Naive thymus-derived CD4-positive, alpha-beta T cell (primary cell): ENCODE measurements at regions not wholly inside any gene's neighbourhood (a gene's known extent, or its start where the extent isn't known, plus 50 kb on each side); places are given as distances from the start of the nearest gene placed in this dataset.
A peak's percentile ranks its signal among the peaks of the same experiment; 100 is the strongest.

Experiments used
- ATAC-seq: fragments of 150-1000 bp; cut with Tn5 transposase; 2 replicates; pipeline ENCODE4 v1.10.0; 2021; ENCODE audit warnings: mild to moderate bottlenecking, moderate library complexity
- CTCF ChIA-PET: fragments of 350-600 bp; sonication (Branson Sonifier 250); formaldehyde crosslinking; loops from one replicate; lab custom pipeline; 2021; ENCODE audit warnings: antibody characterized with exemption; lab: Charles Lee
- POLR2A ChIA-PET: fragments of 350-600 bp; sonication (Branson Sonifier 250); formaldehyde crosslinking; loops from one replicate; lab custom pipeline; 2021; ENCODE audit warnings: antibody characterized with exemption, inconsistent platforms; lab: Charles Lee
- DNase-seq, 9 donors: peaks; one replicate each; pipeline versions ENCODE4 v3.0.0 to v3.0.0-alpha.2; 2020 to 2022; ENCODE audit warnings: mixed read lengths in 1 of 9
- H3K27ac ChIP-seq: one replicate; pipeline ENCODE4 v1.7.0; 2013; ENCODE audit warnings: mild to moderate bottlenecking, low read depth, low read length, moderate library complexity
- H3K27me3 ChIP-seq, 2 donors: one replicate each; pipeline ENCODE4 v1.7.0; 2013; ENCODE audit warnings: low read length in 2 of 2, mild to moderate bottlenecking in 2 of 2, moderate library complexity in 2 of 2; ENCODE audit not compliant: control insufficient read depth in 2 of 2, insufficient read depth in 2 of 2
- H3K36me3 ChIP-seq, 3 experiments: 1 replicate in 2 of 3; 2 replicates in 1 of 3; pipeline ENCODE4 v1.7.0; 2013; ENCODE audit warnings: low read length in 3 of 3, mild to moderate bottlenecking in 3 of 3, moderate library complexity in 1 of 3; ENCODE audit not compliant: insufficient read depth in 3 of 3, control insufficient read depth in 2 of 3
- H3K4me1 ChIP-seq, 2 donors: one replicate each; pipeline ENCODE4 v1.7.0; 2013; ENCODE audit warnings: low read length in 2 of 2, mild to moderate bottlenecking in 2 of 2, moderate library complexity in 1 of 2; ENCODE audit not compliant: control insufficient read depth in 2 of 2, insufficient read depth in 2 of 2
- H3K4me3 ChIP-seq: 2 replicates; pipeline ENCODE4 v1.7.0; 2013; ENCODE audit warnings: mild to moderate bottlenecking, low read length
- H3K9me3 ChIP-seq, 3 experiments: 1 replicate in 2 of 3; 2 replicates in 1 of 3; pipeline ENCODE4 v1.7.0; 2013; ENCODE audit warnings: low read length in 3 of 3; ENCODE audit not compliant: control insufficient read depth in 2 of 3
- H3K27ac Mint-ChIP-seq, 9 donors: one replicate each; pipeline ENCODE4 v1.8.0; 2020 to 2022; ENCODE audit warnings: mixed read lengths in 9 of 9, mild to moderate bottlenecking in 8 of 9, moderate library complexity in 5 of 9, inconsistent platforms in 2 of 9
- H3K27me3 Mint-ChIP-seq, 5 donors: one replicate each; pipeline ENCODE4 v1.8.0; 2021 to 2022; ENCODE audit warnings: mixed read lengths in 5 of 5, mild to moderate bottlenecking in 1 of 5
- H3K36me3 Mint-ChIP-seq, 5 donors: one replicate each; pipeline ENCODE4 v1.8.0; 2020 to 2022; ENCODE audit warnings: mixed read lengths in 5 of 5, mild to moderate bottlenecking in 3 of 5, inconsistent platforms in 1 of 5
- H3K4me1 Mint-ChIP-seq, 7 donors: one replicate each; pipeline ENCODE4 v1.8.0; 2020 to 2022; ENCODE audit warnings: mixed read lengths in 7 of 7, mild to moderate bottlenecking in 3 of 7, inconsistent platforms in 1 of 7
- H3K4me3 Mint-ChIP-seq, 10 donors: one replicate each; pipeline ENCODE4 v1.8.0; 2020 to 2022; ENCODE audit warnings: mild to moderate bottlenecking in 10 of 10, mixed read lengths in 10 of 10, moderate library complexity in 6 of 10, inconsistent platforms in 2 of 10
- H3K9me3 Mint-ChIP-seq, 11 donors: one replicate each; pipeline ENCODE4 v1.8.0; 2020 to 2022; ENCODE audit warnings: mixed read lengths in 11 of 11, mild to moderate bottlenecking in 4 of 11, inconsistent platforms in 1 of 11, moderate library complexity in 1 of 11
- intact Hi-C, 2 donors: fragments of 100-400 bp; cut with micrococcal nuclease; formaldehyde crosslinking; loops; one replicate each; pipeline ENCODE4 v1.15.1; 2023

GRCh38 chr14:76963372-76963771 lies 65.1 kb downstream of the IRF2BPL start:
- H3K27ac ChIP-seq = peak overlapping the region; percentile 59
- H3K4me3 ChIP-seq = no peak overlapping the region
- peaks cover 30 to 50% of the 10 kb centered on the region in 2 donors for H3K4me1 ChIP-seq
- Mint-ChIP-seq H3K27me3 (peaks cover 0 to 8% (median 0%) of the 10 kb centered on the region in 5 donors), H3K9me3 (peaks cover 0 to 6% (median 0%) of the 10 kb centered on the region in 11 donors), H3K4me1 (peaks cover 38 to 79% (median 68%) of the 10 kb centered on the region in 7 donors), H3K4me3 (peak overlapping the region; percentile 23 to 86 (median 82)), H3K36me3 (peaks cover 0 to 4% (median 0%) of the 10 kb centered on the region in 5 donors), H3K27ac (peak overlapping the region; percentile 80 to 99 (median 91))
- ChIA-PET POLR2A (interaction anchor here (0.6 to 3.6 kb wide), 14 partner anchors 9 to 91 kb away, joined by 3 to 29 read pairs (median 8); no protein-coding TSS in a partner anchor), CTCF (interaction anchor here (1.0 to 2.6 kb wide), 5 partner anchors 8 to 90 kb away, joined by 3 to 20 read pairs (median 17); partner anchors contain the start of gene IRF2BPL)
- ATAC-seq = no peak
- no peaks in the 10 kb centered on the region for H3K27me3 ChIP-seq
- DNase-seq = no peak
- no peaks in the 10 kb centered on the region for H3K36me3 ChIP-seq
- H3K9me3 ChIP-seq = no peaks in the 10 kb centered on the region
- intact Hi-C loops = loop anchor here in 1 of 2 donors (2.0 kb wide), 2 partner anchors 13 to 357 kb away; partner anchors contain the start of genes GSTZ1 and POMT2

- H3K27me3 Mint-ChIP-seq = peaks cover 0 to 8% (median 0%) of the 10 kb centered on the region in 5 donors
- peaks cover 41 to 89% (median 79%) of the 10 kb centered on the region in 7 donors for H3K4me1 Mint-ChIP-seq
- H3K4me3 ChIP-seq = peak overlapping the region; percentile 82
- intact Hi-C loops = loop anchor here (1.0 to 2.0 kb wide), 10 partner anchors 15 to 654 kb away; partner anchors contain the start of genes IRF2BPL (in 2 of the 2), CIPC (in 1 of the 2), GSTZ1 (in 1 of the 2) and POMT2 (in 1 of the 2)
- peak overlapping the region; percentile 87 to 99 (median 91) for H3K27ac Mint-ChIP-seq
- no peaks in the 10 kb centered on the region for H3K36me3 ChIP-seq
- peak overlapping the region; percentile 87 for H3K27ac ChIP-seq
- DNase-seq (no peak), ATAC-seq (no peak)
- peaks cover 0 to 4% (median 0%) of the 10 kb centered on the region in 5 donors for H3K36me3 Mint-ChIP-seq
- peak overlapping the region; percentile 74 to 86 (median 84) for H3K4me3 Mint-ChIP-seq
- POLR2A ChIA-PET = interaction anchor here (1.0 to 3.6 kb wide), 25 partner anchors 9 to 158 kb away, joined by 3 to 29 read pairs (median 8); no protein-coding TSS in a partner anchor
- CTCF ChIA-PET = interaction anchor here (0.6 to 2.8 kb wide), 23 partner anchors 9 to 109 kb away, joined by 3 to 20 read pairs (median 5); partner anchors contain the start of gene IRF2BPL
- H3K9me3 Mint-ChIP-seq = peaks cover 0 to 6% (median 0%) of the 10 kb centered on the region in 11 donors
- peaks cover 39 to 59% of the 10 kb centered on the region in 2 donors for H3K4me1 ChIP-seq
- H3K27me3 ChIP-seq = no peaks in the 10 kb centered on the region
- H3K9me3 ChIP-seq = no peaks in the 10 kb centered on the region
Observed at GRCh38 chr14:76962303-76962660, 66.2 kb downstream of the IRF2BPL start.

GRCh38 chr14:76961631-76962302 lies 66.7 kb downstream of the IRF2BPL start:
- CTCF ChIA-PET = interaction anchor here (0.6 to 2.8 kb wide), 23 partner anchors 8 to 109 kb away, joined by 3 to 20 read pairs (median 5); partner anchors contain the start of gene IRF2BPL
- Histone ChIP-seq H3K27ac (peak overlapping the region; percentile 87), H3K36me3 (no peaks in the 10 kb centered on the region), H3K27me3 (no peaks in the 10 kb centered on the region), H3K4me3 (peak overlapping the region; percentile 82), H3K9me3 (no peaks in the 10 kb centered on the region), H3K4me1 (peaks cover 45 to 64% of the 10 kb centered on the region in 2 donors)
- Mint-ChIP-seq H3K36me3 (peaks cover 0 to 4% (median 0%) of the 10 kb centered on the region in 5 donors), H3K27me3 (peaks cover 0 to 8% (median 0%) of the 10 kb centered on the region in 5 donors), H3K4me1 (peaks cover 44 to 91% (median 84%) of the 10 kb centered on the region in 7 donors), H3K4me3 (peak overlapping the region; percentile 80 to 86 (median 84)), H3K27ac (peak overlapping the region; percentile 87 to 99 (median 91)), H3K9me3 (peaks cover 0 to 6% (median 0%) of the 10 kb centered on the region in 11 donors)
- intact Hi-C loops = loop anchor here (1.0 to 2.0 kb wide), 13 partner anchors 8 to 655 kb away; partner anchors contain the start of genes CIPC (in 2 of the 2), IRF2BPL (in 2 of the 2), GSTZ1 (in 1 of the 2) and POMT2 (in 1 of the 2)
- DNase-seq (peak; percentile 67 to 98 (median 91)), ATAC-seq (peak; percentile 98)
- POLR2A ChIA-PET = interaction anchor here (0.7 to 3.6 kb wide), 26 partner anchors 8 to 159 kb away, joined by 3 to 29 read pairs (median 8); no protein-coding TSS in a partner anchor

DNA sequence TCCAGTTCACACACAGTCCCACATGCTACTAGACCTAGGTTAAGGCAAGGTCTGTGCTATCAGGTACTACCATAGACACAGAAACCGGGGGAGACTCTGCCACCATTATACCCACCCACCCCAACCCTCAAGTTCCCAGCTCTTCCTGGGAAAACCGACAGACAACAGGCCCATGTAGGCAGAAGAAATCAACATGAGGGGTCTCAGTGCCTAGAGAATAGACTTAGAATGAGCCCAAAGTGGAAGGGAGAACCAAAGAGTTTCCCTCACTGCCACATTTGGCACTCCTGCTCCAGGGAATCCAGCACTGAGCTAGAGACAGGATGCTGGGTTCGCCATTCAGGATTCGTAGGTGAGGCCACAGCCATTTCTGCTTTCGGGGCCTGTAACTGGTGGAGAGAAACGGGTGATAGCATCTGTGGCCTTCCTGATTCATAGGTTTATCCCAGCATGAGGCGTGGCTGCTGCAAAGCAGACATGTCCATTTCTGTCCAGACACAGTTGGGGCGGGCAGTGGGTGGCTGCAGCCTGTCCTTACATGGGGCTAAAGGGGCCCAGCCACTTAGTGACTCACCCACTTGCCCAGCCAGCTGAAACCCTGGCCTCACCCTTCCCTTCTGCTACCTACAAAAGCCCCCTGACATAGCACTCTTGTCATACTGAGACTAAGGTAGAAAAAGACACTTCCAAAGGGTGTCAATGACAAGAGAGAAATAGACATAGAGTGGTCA lies 69.4 kb downstream of the IRF2BPL start:
- H3K36me3 ChIP-seq = no peaks in the 10 kb centered on the region
- H3K36me3 Mint-ChIP-seq = peaks cover 0 to 4% (median 0%) of the 10 kb centered on the region in 5 donors
- intact Hi-C loops = loop anchor here in 1 of 2 donors (10.0 kb wide), 1 partner anchor 1294 kb away; the partner anchor contains the start of genes ERG28 and TTLL5
- no peak overlapping the region for H3K4me3 ChIP-seq
- H3K4me1 Mint-ChIP-seq = peaks cover 46 to 91% (median 89%) of the 10 kb centered on the region in 7 donors
- ATAC-seq = no peak
- H3K27ac ChIP-seq = peak overlapping the region; percentile 27
- H3K4me1 ChIP-seq = peaks cover 52 to 58% of the 10 kb centered on the region in 2 donors
- no peaks in the 10 kb centered on the region for H3K9me3 ChIP-seq
- H3K27me3 ChIP-seq = no peaks in the 10 kb centered on the region
- ChIA-PET POLR2A (interaction anchor here (2.1 to 7.4 kb wide), 2 partner anchors 70 to 81 kb away, joined by 7 to 76 read pairs; no protein-coding TSS in a partner anchor), CTCF (interaction anchor here (0.7 to 1.7 kb wide), 5 partner anchors 9 to 157 kb away, joined by 3 read pairs; no protein-coding TSS in a partner anchor)
- DNase-seq = no peak
- H3K27me3 Mint-ChIP-seq = peaks cover 0 to 2% (median 0%) of the 10 kb centered on the region in 5 donors
- peak overlapping the region in 3 of 10 donors; percentile 12 to 55 (median 29) for H3K4me3 Mint-ChIP-seq
- H3K9me3 Mint-ChIP-seq = peaks cover 0 to 6% (median 0%) of the 10 kb centered on the region in 11 donors
- H3K27ac Mint-ChIP-seq = peak overlapping the region; percentile 37 to 99 (median 88)

DNA sequence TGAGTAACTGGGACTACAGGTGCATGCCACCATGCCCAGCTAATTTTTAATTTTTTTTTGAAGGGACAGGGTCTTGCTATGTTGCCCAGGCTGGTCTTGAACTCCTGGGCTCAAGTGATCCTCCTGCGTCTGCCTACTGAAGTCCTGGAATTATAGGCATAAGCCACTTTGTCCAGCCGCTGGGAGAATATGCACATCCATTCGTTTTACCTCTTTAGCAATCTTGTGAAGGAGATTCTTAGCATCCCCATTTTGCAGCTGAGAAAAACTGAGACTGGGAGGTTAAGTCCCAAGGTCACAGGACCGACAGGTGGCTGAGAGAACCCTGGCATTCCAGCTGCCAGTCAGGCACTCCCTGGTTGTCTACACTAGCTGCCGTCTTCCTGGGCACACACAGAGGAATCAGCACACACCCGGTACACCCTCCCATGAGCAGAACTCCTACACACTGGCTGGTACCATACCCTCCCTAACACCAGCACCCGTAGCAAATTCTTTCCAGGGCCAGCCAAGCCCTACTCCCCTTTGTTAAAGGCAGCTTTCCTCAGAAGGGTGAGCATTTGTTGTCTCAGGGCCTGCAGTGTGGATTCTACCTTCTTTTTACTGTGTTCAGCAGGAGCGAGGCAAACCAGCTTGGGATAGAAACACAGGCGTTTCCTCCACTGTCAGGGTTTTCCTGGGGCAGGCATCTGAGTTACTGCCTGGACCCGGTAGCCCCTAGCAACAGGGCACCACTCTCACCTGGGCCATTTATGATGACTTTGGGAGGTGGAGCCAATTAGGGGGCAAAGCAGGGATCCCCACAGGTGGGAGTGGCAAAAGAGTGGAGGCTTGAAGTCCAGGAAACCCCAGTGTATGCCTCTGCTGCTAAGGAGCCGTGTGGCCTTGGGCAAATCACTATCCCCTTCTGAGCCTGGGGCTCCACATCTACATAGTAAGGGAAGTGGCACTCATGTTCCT lies 70.2 kb downstream of the IRF2BPL start:
- Histone ChIP-seq H3K9me3 (no peaks in the 10 kb centered on the region), H3K27ac (peak overlapping the region; percentile 87), H3K4me1 (peaks cover 52 to 60% of the 10 kb centered on the region in 2 donors), H3K36me3 (no peaks in the 10 kb centered on the region), H3K4me3 (no peak overlapping the region), H3K27me3 (no peaks in the 10 kb centered on the region)
- DNase-seq (no peak), ATAC-seq (no peak)
- Mint-ChIP-seq H3K36me3 (peaks cover 0 to 4% (median 0%) of the 10 kb centered on the region in 5 donors), H3K4me1 (peaks cover 38 to 89% (median 87%) of the 10 kb centered on the region in 7 donors), H3K27ac (peak overlapping the region; percentile 37 to 99 (median 88)), H3K9me3 (peaks cover 0 to 6% (median 0%) of the 10 kb centered on the region in 11 donors), H3K27me3 (peaks cover 0 to 2% (median 0%) of the 10 kb centered on the region in 5 donors), H3K4me3 (peak overlapping the region in 8 of 10 donors; percentile 35 to 93 (median 54))
- CTCF ChIA-PET = interaction anchor here (0.6 to 1.7 kb wide), 7 partner anchors 11 to 95 kb away, joined by 3 to 4 read pairs (median 3); no protein-coding TSS in a partner anchor
- POLR2A ChIA-PET = interaction anchor here (0.7 to 7.4 kb wide), 9 partner anchors 8 to 81 kb away, joined by 3 to 76 read pairs (median 5); no protein-coding TSS in a partner anchor
- intact Hi-C loops = loop anchor here in 1 of 2 donors (10.0 kb wide), 1 partner anchor 1293 kb away; the partner anchor contains the start of genes ERG28 and TTLL5
